ENCODE measurements at regions not wholly inside any gene's neighbourhood (a gene's known extent, or its start where the extent isn't known, plus 50 kb on each side); places are given as distances from the start of the nearest gene placed in this dataset.
"Not testable (repeated sequence)": the region's sequence is repeated elsewhere in the genome, so short reads cannot be mapped to it uniquely, and the experiment has no call there.

DNA sequence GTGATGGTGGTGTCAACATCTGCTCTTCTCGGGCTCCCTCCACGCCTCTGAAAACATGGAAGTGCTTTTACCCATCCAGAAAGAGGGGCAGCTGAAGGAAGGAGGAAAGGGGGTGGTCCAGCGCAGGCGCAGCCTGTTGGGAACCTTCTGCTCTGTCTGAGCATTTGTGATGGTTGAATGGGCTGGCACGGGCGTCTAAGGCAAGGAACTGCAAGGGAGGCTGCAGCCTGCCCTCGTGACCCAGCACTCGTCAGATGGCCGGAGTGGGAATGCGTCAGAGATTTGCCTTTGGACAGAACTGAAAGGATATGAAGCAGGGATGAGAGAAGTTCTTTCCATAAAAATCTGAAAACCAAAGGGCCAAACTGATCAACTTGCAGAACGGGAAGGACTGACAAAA lies 62.3 kb upstream of the PLGLB2 start:
- H3K36me3 Mint-ChIP-seq (ENCODE audit: insufficient read depth, unreplicated experiment); BruUV-seq (replicated peaks); DNase-seq; H3K27me3 ChIP-seq (replicated peaks; ENCODE audit: control insufficient read depth, insufficient read depth, low read length); H3K4me1 ChIP-seq; H3K4me3 ChIP-seq (ENCODE audit: low read depth, low read length); POLR2A ChIA-PET; H3K9me3 Mint-ChIP-seq (ENCODE audit: unreplicated experiment); H3K9me3 ChIP-seq; H3K4me3 Mint-ChIP-seq (ENCODE audit: unreplicated experiment); H3K27me3 Mint-ChIP-seq (ENCODE audit: insufficient read depth, unreplicated experiment); CTCF ChIA-PET; H3K4me1 Mint-ChIP-seq (ENCODE audit: low read depth, unreplicated experiment); H3K27ac Mint-ChIP-seq (ENCODE audit: unreplicated experiment); intact Hi-C loops (cut with micrococcal nuclease; ENCODE audit: unreplicated experiment); H3K36me3 ChIP-seq (ENCODE audit: control insufficient read depth, insufficient read depth, low read length): not testable (repeated sequence)

DNA sequence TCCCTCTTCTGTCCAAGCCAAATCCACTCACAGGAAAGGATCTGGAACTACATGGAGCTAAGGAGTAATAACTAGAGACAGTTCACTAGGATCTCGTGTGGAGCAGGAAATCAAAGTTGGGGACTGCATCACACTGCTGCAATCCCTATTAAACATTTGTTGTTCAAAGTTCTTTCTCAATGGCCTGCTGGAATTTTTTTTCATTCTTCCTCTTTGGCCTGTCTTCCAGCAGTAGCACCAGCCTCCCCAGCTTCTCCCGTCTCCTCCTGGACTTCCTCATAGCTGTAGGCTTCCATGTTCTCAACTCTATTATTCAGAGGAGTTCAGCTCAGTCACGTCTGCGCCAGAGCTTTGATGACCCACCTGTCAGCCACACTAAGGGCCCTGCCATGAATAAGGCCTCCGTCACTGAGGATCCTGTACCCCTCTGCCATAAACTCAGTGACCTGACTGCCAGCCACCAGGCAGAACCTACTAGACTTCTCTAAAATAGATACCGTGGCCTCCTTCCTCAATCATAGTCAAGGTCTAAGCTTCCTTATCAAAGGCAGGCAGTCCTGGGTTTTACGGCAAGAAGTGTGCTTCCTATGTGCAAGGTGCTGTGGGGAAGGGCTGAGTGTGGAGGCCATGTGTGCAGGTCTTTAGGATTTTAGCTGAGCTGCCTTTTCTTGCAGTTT lies 60.9 kb upstream of the PLGLB2 start:
- H3K9me3 Mint-ChIP-seq (ENCODE audit: unreplicated experiment); H3K4me3 Mint-ChIP-seq (ENCODE audit: unreplicated experiment); DNase-seq; BruUV-seq (replicated peaks); H3K4me3 ChIP-seq (ENCODE audit: low read depth, low read length); intact Hi-C loops (cut with micrococcal nuclease; ENCODE audit: unreplicated experiment); H3K4me1 ChIP-seq; H3K36me3 ChIP-seq (ENCODE audit: control insufficient read depth, insufficient read depth, low read length); H3K27me3 Mint-ChIP-seq (ENCODE audit: insufficient read depth, unreplicated experiment); CTCF ChIA-PET; H3K4me1 Mint-ChIP-seq (ENCODE audit: low read depth, unreplicated experiment); H3K36me3 Mint-ChIP-seq (ENCODE audit: insufficient read depth, unreplicated experiment); H3K9me3 ChIP-seq; H3K27ac Mint-ChIP-seq (ENCODE audit: unreplicated experiment); POLR2A ChIA-PET; H3K27me3 ChIP-seq (replicated peaks; ENCODE audit: control insufficient read depth, insufficient read depth, low read length): not testable (repeated sequence)

DNA sequence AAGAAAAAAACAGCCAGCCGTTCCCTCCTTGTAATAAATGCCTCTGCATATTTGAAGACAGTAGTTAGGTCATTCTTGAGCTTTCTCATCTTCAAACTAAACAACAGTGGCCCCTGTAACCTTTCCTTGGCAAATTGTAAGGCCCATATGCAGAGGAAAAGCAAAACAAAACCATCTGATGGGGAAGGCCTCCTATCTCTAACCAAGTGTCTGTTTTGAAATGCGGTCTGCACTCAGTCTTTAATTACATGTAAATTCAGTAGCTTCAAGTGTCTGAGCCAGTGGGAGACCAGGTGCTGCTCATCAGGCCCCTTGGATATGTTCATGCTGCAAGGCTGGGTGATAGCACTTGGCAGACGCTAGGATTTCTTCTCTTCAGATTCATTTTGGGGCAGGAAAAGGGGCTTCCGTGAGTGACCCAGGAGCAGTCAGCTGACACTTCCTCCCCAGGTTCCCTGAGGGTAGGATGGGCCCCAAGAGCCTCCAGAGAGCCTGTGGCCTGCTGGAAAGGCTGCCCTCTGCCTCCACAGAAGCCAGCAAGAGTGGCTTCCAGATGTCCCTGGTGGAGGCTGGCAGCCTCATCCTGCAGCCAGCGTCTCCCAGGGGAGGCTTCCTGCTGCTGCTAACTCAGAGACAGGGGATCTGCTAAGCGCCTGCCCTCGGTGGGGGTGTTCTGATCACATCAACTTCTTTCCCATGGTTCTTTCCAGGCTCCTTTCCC lies 60.2 kb upstream of the PLGLB2 start:
- H3K27me3 ChIP-seq (replicated peaks; ENCODE audit: control insufficient read depth, insufficient read depth, low read length); POLR2A ChIA-PET; DNase-seq; CTCF ChIA-PET; H3K4me3 ChIP-seq (ENCODE audit: low read depth, low read length); H3K4me3 Mint-ChIP-seq (ENCODE audit: unreplicated experiment); H3K9me3 Mint-ChIP-seq (ENCODE audit: unreplicated experiment); intact Hi-C loops (cut with micrococcal nuclease; ENCODE audit: unreplicated experiment); H3K36me3 Mint-ChIP-seq (ENCODE audit: insufficient read depth, unreplicated experiment); H3K4me1 ChIP-seq; H3K4me1 Mint-ChIP-seq (ENCODE audit: low read depth, unreplicated experiment); H3K27me3 Mint-ChIP-seq (ENCODE audit: insufficient read depth, unreplicated experiment); BruUV-seq (replicated peaks); H3K9me3 ChIP-seq; H3K27ac Mint-ChIP-seq (ENCODE audit: unreplicated experiment); H3K36me3 ChIP-seq (ENCODE audit: control insufficient read depth, insufficient read depth, low read length): not testable (repeated sequence)

DNA sequence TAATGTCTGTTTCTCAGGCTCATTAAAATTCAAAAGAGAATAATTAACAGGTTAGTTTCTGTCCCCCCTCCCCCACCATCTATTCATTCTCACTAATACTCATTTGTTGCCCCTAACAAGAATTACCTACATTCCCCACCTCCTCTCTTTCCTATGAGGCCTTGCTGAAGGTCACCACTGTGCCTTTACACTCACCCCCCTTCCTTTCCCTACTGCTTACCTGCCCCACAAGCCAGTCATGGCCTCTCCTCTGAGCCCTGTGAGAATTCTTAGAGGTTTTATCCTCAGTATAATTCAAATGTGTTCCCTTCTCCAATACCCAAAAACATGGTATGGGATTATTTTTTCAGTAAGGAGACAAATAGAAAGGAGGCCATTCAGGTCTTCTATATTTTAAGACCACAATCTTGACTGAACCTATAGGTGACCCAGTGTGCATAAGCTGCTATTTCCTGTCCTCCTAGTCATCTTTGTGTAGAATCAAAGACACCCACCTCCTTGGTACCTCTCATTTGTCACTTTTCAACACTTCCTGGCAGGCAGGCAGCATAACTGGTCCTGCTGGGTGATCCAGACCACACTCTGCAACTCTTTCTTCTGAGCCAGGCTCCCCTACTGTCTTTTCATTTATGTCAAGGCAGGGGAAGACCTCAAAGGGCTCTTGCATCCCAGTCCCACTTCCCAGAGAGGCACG lies 55.8 kb upstream of the PLGLB2 start:
- BruUV-seq (replicated peaks); H3K9me3 ChIP-seq; H3K9me3 Mint-ChIP-seq (ENCODE audit: unreplicated experiment); H3K27me3 Mint-ChIP-seq (ENCODE audit: insufficient read depth, unreplicated experiment); H3K4me1 Mint-ChIP-seq (ENCODE audit: low read depth, unreplicated experiment); DNase-seq; H3K27me3 ChIP-seq (replicated peaks; ENCODE audit: control insufficient read depth, insufficient read depth, low read length); POLR2A ChIA-PET; H3K4me3 Mint-ChIP-seq (ENCODE audit: unreplicated experiment); intact Hi-C loops (cut with micrococcal nuclease; ENCODE audit: unreplicated experiment); H3K4me3 ChIP-seq (ENCODE audit: low read depth, low read length); H3K36me3 ChIP-seq (ENCODE audit: control insufficient read depth, insufficient read depth, low read length); H3K36me3 Mint-ChIP-seq (ENCODE audit: insufficient read depth, unreplicated experiment); H3K4me1 ChIP-seq; CTCF ChIA-PET: not testable (repeated sequence)
- H3K27ac Mint-ChIP-seq (ENCODE audit: unreplicated experiment) = peak overlapping the region; percentile 61

DNA sequence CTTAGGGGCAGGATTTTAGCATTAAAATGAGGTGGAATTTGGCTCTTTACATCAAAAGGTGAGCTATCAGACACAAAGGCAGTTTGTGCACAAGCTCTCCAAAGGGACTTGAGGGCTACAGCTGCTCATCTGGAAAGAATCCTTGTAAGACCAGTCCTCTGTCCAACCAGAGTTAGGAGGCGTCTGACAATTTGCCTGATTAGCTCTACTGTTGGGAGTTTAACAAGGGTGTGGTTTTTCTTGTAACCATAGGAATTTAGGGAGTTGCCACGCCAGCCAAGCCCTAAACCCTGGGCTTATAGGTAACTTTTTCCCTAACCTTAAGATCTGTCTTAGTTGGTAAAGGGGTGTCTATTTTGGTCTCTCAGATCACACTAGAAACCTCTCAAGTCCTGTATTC lies 55.0 kb upstream of the PLGLB2 start:
- H3K4me3 ChIP-seq (ENCODE audit: low read depth, low read length); H3K4me3 Mint-ChIP-seq (ENCODE audit: unreplicated experiment); H3K27me3 ChIP-seq (replicated peaks; ENCODE audit: control insufficient read depth, insufficient read depth, low read length); H3K4me1 ChIP-seq; H3K4me1 Mint-ChIP-seq (ENCODE audit: low read depth, unreplicated experiment); POLR2A ChIA-PET; H3K9me3 Mint-ChIP-seq (ENCODE audit: unreplicated experiment); H3K36me3 ChIP-seq (ENCODE audit: control insufficient read depth, insufficient read depth, low read length); H3K36me3 Mint-ChIP-seq (ENCODE audit: insufficient read depth, unreplicated experiment); CTCF ChIA-PET; H3K27me3 Mint-ChIP-seq (ENCODE audit: insufficient read depth, unreplicated experiment); BruUV-seq (replicated peaks); intact Hi-C loops (cut with micrococcal nuclease; ENCODE audit: unreplicated experiment); H3K9me3 ChIP-seq; H3K27ac Mint-ChIP-seq (ENCODE audit: unreplicated experiment): not testable (repeated sequence)
- DNase-seq = peak; percentile 35 to 54

DNA sequence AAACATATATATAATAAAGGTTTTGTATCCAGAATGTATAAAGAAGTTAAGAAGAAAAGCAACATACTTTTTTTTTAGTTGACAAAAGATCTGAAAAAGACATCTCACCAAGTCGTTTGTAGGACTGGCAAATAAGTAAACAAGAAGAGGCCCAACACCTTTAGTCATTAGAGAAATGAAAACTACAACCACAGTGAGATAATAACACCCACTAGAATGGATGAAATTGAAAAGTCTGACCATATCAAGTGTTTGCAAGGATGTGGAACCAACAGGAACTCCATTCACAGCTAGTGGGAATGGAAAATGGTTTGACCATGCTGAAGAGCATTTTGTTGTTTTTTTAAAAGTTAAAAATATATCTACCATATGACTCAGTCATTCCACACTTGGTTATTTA lies 54.0 kb upstream of the PLGLB2 start:
- intact Hi-C loops (cut with micrococcal nuclease; ENCODE audit: unreplicated experiment); H3K4me1 Mint-ChIP-seq (ENCODE audit: low read depth, unreplicated experiment); H3K9me3 Mint-ChIP-seq (ENCODE audit: unreplicated experiment); CTCF ChIA-PET; DNase-seq; H3K4me1 ChIP-seq; H3K36me3 ChIP-seq (ENCODE audit: control insufficient read depth, insufficient read depth, low read length); H3K9me3 ChIP-seq; H3K27ac Mint-ChIP-seq (ENCODE audit: unreplicated experiment); H3K4me3 Mint-ChIP-seq (ENCODE audit: unreplicated experiment); H3K27me3 ChIP-seq (replicated peaks; ENCODE audit: control insufficient read depth, insufficient read depth, low read length); BruUV-seq (replicated peaks); H3K27me3 Mint-ChIP-seq (ENCODE audit: insufficient read depth, unreplicated experiment); H3K4me3 ChIP-seq (ENCODE audit: low read depth, low read length); H3K36me3 Mint-ChIP-seq (ENCODE audit: insufficient read depth, unreplicated experiment); POLR2A ChIA-PET: not testable (repeated sequence)
